Gastroesophageal sphincter (tissue), 3 donors: ENCODE measurements at regions not wholly inside any gene's neighbourhood (a gene's known extent, or its start where the extent isn't known, plus 50 kb on each side); places are given as distances from the start of the nearest gene placed in this dataset.

Experiments
- EP300 ChIP-seq: sonication (generic); formaldehyde crosslinking; IDR thresholded peaks from one replicate; pipeline ENCODE4 v1.6.1; 2017; ENCODE audit warnings: antibody characterized with exemption, mild to moderate bottlenecking
- POLR2A ChIP-seq, 2 donors: fragments of 450-650 bp; IDR thresholded peaks; one replicate each; pipeline ENCODE4 v1.6.1; 2017; ENCODE audit warnings: antibody characterized with exemption in 2 of 2, mild to moderate bottlenecking in 2 of 2, moderate library complexity in 1 of 2
- POLR2AphosphoS5 ChIP-seq: sonication (generic); formaldehyde crosslinking; IDR thresholded peaks from one replicate; pipeline ENCODE4 v1.6.1; 2017; ENCODE audit warnings: antibody characterized with exemption
- TF ChIP-seq, protein P1 (sequence below), 4 experiments: fragments of 200-600 bp in 2 of 4; fragments of 450-650 bp in 2 of 4; sonication (generic) in 1 of 4; IDR thresholded peaks; one replicate each; pipeline ENCODE4 v1.5.1; 2017 to 2019; ENCODE audit warnings: antibody characterized with exemption in 4 of 4, mild to moderate bottlenecking in 2 of 4, moderate library complexity in 2 of 4

DNA sequence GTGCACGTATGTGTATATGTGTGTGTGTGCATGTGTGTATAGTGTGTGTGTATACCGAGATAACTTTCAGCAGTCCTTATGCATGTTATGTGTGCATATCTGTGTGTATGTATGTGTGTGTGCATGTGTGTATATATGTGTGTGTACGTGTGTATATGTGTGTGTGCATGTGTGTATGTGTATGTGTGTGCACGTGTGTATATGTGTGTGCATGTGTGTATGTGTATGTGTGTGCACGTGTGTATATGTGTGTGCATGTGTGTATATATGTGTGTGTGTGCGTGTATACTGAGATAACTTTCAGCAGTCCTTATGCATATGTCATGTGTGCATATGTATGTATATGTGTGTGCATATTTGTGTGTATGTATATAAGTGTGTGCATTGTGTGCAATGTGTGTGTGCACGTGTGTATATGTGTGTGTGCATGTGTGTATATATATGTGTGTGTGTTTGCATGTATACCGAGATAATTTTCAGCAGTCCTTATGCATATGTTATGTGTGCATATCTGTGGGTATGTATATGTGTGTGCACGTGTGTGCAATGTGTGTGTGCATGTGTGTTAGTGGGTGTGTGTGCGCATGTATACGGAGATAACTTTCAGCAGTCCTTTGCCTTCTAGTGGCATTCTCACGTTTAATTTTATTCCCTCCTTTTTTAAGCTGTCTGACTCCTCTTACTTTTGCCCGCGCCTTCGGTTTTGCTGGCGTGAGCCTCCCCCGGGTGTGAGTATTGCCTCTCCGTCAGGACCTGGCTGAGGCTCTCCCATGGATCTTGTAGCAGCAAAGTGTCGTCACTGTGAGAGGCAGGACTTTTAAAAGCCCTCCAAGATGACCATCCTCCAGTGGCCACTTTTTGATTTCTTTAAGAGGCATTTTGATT, 99.6 kb upstream of the SHOX start:
- TF ChIP-seq POLR2A (IDR thresholded peaks at IDR 0.05) (no peak), POLR2AphosphoS5 (no peak), EP300 (no peak)
- TF ChIP-seq, protein P1, sequence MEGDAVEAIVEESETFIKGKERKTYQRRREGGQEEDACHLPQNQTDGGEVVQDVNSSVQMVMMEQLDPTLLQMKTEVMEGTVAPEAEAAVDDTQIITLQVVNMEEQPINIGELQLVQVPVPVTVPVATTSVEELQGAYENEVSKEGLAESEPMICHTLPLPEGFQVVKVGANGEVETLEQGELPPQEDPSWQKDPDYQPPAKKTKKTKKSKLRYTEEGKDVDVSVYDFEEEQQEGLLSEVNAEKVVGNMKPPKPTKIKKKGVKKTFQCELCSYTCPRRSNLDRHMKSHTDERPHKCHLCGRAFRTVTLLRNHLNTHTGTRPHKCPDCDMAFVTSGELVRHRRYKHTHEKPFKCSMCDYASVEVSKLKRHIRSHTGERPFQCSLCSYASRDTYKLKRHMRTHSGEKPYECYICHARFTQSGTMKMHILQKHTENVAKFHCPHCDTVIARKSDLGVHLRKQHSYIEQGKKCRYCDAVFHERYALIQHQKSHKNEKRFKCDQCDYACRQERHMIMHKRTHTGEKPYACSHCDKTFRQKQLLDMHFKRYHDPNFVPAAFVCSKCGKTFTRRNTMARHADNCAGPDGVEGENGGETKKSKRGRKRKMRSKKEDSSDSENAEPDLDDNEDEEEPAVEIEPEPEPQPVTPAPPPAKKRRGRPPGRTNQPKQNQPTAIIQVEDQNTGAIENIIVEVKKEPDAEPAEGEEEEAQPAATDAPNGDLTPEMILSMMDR (IDR thresholded peaks at IDR 0.05), result no peak
